Stimulated activated naive CD8-positive, alpha-beta T cell treated with anti-CD3 and anti-CD28 coated beads, Interleukin-15, amount 100 ng/mL, for 72 hours (primary cell): ENCODE measurements at regions not wholly inside any gene's neighbourhood (a gene's known extent, or its start where the extent isn't known, plus 50 kb on each side); places are given as distances from the start of the nearest gene placed in this dataset.
"Not testable (repeated sequence)": the region's sequence is repeated elsewhere in the genome, so short reads cannot be mapped to it uniquely, and the experiment has no call there.

Experiments
- ATAC-seq: fragments of 150-1000 bp; cut with Tn5 transposase; 2 replicates; pipeline ENCODE4 v1.10.0; 2021; ENCODE audit warnings: mild to moderate bottlenecking, moderate library complexity
- DNase-seq, 2 donors: peaks; one replicate each; pipeline ENCODE4 v3.0.0; 2021 to 2022
- H3K27ac Mint-ChIP-seq, 2 donors: one replicate each; pipeline ENCODE4 v1.8.0; 2022; ENCODE audit warnings: mild to moderate bottlenecking in 2 of 2, mixed read lengths in 2 of 2, moderate library complexity in 2 of 2
- H3K27me3 Mint-ChIP-seq: one replicate; pipeline ENCODE4 v1.8.0; 2022; ENCODE audit warnings: mixed read lengths
- H3K4me1 Mint-ChIP-seq: one replicate; pipeline ENCODE4 v1.8.0; 2022; ENCODE audit warnings: mild to moderate bottlenecking, mixed read lengths
- H3K4me3 Mint-ChIP-seq, 2 donors: one replicate each; pipeline ENCODE4 v1.8.0; 2022; ENCODE audit warnings: mild to moderate bottlenecking in 2 of 2, mixed read lengths in 2 of 2, moderate library complexity in 1 of 2
- H3K9me3 Mint-ChIP-seq, 2 donors: one replicate each; pipeline ENCODE4 v1.8.0; 2022; ENCODE audit warnings: mixed read lengths in 2 of 2

DNA sequence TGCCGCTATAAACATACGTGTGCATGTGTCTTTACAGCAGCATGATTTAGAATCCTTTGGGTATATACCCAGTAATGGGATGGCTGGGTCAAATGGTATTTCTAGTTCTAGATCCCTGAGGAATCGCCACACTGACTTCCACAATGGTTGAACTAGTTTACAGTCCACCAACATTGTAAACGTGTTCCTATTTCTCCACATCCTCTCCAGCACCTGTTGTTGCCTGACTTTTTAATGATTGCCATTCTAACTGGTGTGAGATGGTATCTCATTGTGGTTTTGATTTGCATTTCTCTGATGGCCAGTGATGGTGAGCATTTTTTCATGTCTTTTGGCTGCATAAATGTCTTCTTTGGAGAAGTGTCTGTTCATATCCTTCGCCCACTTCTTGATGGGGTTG, 121.1 kb downstream of the CRYBB2 start:
- DNase-seq, ATAC-seq, H3K27me3 Mint-ChIP-seq, H3K27ac Mint-ChIP-seq, H3K4me3 Mint-ChIP-seq, H3K4me1 Mint-ChIP-seq: not testable (repeated sequence)
- peaks cover 17 to 20% of the 10 kb centered on the region in 2 donors for H3K9me3 Mint-ChIP-seq

DNA sequence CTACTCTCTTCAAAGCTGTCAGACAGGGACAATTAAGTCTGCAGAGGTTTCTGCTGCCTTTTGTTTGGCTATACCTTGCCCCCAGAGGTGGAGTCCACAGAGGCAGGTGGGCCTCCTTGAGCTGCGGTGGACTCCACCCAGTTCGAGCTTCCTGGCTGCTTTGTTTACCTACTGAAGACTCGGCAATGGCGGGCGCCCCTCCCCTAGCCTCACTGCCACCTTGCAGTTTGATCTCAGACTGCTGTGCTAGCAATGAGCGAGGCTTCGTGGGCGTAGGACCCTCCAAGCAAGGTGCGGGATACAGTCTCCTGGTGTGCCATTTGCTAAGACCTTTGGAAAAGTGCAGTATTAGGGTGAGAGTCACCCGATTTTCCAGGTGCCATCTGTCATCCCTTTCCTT, 124.9 kb downstream of the CRYBB2 start:
- H3K4me1 Mint-ChIP-seq, H3K27ac Mint-ChIP-seq, DNase-seq, H3K27me3 Mint-ChIP-seq, ATAC-seq, H3K4me3 Mint-ChIP-seq: not testable (repeated sequence)
- peaks cover 10 to 15% of the 10 kb centered on the region in 2 donors for H3K9me3 Mint-ChIP-seq

- Mint-ChIP-seq H3K4me3 (no peak overlapping the region), H3K4me1 (no peaks in the 10 kb centered on the region), H3K9me3 (peaks cover 3 to 9% of the 10 kb centered on the region in 2 donors), H3K27me3 (no peaks in the 10 kb centered on the region), H3K27ac (no peak overlapping the region)
- ATAC-seq (no peak), DNase-seq (no peak)
These were observed 127.7 kb downstream of the CRYBB2 start for GRCh38 chr22:25346859-25347751.

GRCh38 chr22:25347752-25348102, 128.3 kb downstream of the CRYBB2 start:
- Mint-ChIP-seq H3K9me3 (peaks cover 3 to 9% of the 10 kb centered on the region in 2 donors), H3K27ac (no peak overlapping the region), H3K4me1 (no peaks in the 10 kb centered on the region), H3K27me3 (no peaks in the 10 kb centered on the region), H3K4me3 (no peak overlapping the region)
- ATAC-seq (no peak), DNase-seq (no peak)

GRCh38 chr22:25348391-25348790, 129.0 kb downstream of the CRYBB2 start:
- Mint-ChIP-seq H3K27ac (no peak overlapping the region), H3K4me1 (no peaks in the 10 kb centered on the region), H3K27me3 (no peaks in the 10 kb centered on the region), H3K9me3 (peaks cover 3 to 6% of the 10 kb centered on the region in 2 donors), H3K4me3 (no peak overlapping the region)
- no peak for DNase-seq
- ATAC-seq, result no peak

- not testable (repeated sequence) for DNase-seq, H3K4me1 Mint-ChIP-seq, H3K9me3 Mint-ChIP-seq, H3K4me3 Mint-ChIP-seq, H3K27ac Mint-ChIP-seq, H3K27me3 Mint-ChIP-seq, ATAC-seq
These were observed 129.6 kb downstream of the CRYBB2 start for GRCh38 chr22:25348996-25349395.

GRCh38 chr22:25350551-25350971, 131.1 kb downstream of the CRYBB2 start:
- no peak overlapping the region for H3K4me3 Mint-ChIP-seq
- ATAC-seq, result no peak
- H3K27me3 Mint-ChIP-seq, result no peaks in the 10 kb centered on the region
- H3K27ac Mint-ChIP-seq, result no peak overlapping the region
- no peak for DNase-seq
- no peaks in the 10 kb centered on the region for H3K9me3 Mint-ChIP-seq
- no peaks in the 10 kb centered on the region for H3K4me1 Mint-ChIP-seq

DNA sequence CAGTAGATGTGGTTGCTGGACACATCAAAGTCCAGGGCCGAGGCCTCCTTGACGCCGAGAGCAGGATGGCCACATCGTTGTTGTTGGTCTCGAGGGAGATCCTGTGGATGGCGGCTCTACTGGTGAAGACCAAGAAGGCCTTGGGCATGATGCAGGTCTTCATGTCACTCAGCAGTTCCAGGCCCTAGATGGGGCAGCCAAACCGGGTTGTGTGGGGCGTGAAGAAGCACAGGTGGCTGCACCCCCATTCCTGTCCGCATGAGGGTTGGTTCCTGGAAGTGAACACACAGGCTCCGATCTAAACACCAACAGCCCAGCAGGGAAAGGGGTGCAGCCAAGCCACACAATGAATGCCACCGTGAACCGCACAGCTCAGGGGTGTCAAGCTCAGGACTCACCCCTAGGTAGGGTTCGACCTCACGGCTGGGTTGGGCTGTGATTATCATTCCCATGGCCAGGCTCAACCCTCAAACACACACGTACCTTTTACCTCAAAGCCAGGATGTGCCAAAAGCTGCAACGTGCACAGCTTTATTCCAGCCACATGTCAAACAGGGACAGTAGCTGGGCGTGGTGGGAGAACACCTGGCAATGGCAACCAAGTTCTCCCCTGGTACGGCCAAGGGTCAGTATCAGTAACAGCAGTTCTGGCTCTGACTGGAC, 132.3 kb downstream of the CRYBB2 start:
- Mint-ChIP-seq H3K4me3 (no peak overlapping the region), H3K27ac (no peak overlapping the region), H3K9me3 (no peaks in the 10 kb centered on the region), H3K27me3 (no peaks in the 10 kb centered on the region), H3K4me1 (no peaks in the 10 kb centered on the region)
- DNase-seq, result no peak
- no peak for ATAC-seq

- no peak for DNase-seq
- H3K4me3 Mint-ChIP-seq, result no peak overlapping the region
- H3K4me1 Mint-ChIP-seq, result no peaks in the 10 kb centered on the region
- no peaks in the 10 kb centered on the region for H3K9me3 Mint-ChIP-seq
- no peaks in the 10 kb centered on the region for H3K27me3 Mint-ChIP-seq
- no peak for ATAC-seq
- H3K27ac Mint-ChIP-seq, result no peak overlapping the region
These were observed 132.8 kb downstream of the CRYBB2 start for GRCh38 chr22:25352294-25352680.

- H3K27me3 Mint-ChIP-seq, result no peaks in the 10 kb centered on the region
- no peaks in the 10 kb centered on the region for H3K9me3 Mint-ChIP-seq
- H3K4me1 Mint-ChIP-seq, result no peaks in the 10 kb centered on the region
- ATAC-seq, result no peak
- DNase-seq, result no peak
- no peak overlapping the region for H3K4me3 Mint-ChIP-seq
- peak overlapping the region in 1 of 2 donors; percentile 54 for H3K27ac Mint-ChIP-seq
These were observed 134.3 kb downstream of the CRYBB2 start for GRCh38 chr22:25353516-25354445.

DNA sequence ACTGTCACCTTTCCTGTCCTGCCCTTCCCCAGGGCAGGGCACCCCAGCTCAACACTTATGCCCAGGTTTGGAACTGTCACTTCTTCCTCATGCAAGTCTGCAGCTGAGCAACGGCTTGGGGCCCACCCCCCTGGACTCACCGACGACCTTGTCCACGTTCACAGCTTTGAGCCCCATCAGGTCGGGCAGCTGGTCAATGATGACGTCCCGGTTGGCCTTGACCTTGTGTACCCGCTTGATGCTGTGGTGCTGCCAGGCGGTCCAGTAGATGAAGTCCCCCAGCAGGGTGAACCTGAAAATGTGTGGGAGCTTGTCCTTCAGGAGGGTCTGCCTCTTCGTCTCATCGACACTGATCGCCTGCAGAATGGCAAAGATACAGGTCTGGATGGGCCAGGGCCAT, 135.0 kb downstream of the CRYBB2 start:
- Mint-ChIP-seq H3K27ac (no peak overlapping the region), H3K4me1 (no peaks in the 10 kb centered on the region), H3K27me3 (no peaks in the 10 kb centered on the region), H3K9me3 (no peaks in the 10 kb centered on the region), H3K4me3 (no peak overlapping the region)
- no peak for ATAC-seq
- no peak for DNase-seq

DNA sequence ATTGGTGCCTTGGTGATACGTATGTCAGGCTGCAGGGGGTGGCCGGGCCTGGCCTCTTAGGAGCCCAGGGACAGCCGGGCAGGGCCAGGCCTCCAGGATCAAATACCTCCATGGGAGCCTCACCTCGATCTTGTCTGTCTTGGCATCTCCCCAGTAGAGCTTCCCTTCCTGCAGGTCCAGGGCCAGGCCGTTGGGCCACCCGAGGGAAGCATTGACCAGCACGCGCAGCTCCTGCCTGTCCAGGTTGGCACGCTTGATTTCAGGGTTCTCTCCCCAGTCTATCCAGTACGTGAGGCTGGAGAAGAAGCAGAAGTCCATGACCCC, 137.7 kb downstream of the CRYBB2 start:
- ATAC-seq (no peak), DNase-seq (no peak)
- Mint-ChIP-seq H3K27ac (no peak overlapping the region), H3K4me3 (no peak overlapping the region), H3K9me3 (no peaks in the 10 kb centered on the region), H3K4me1 (peaks cover 2% of the 10 kb centered on the region), H3K27me3 (no peaks in the 10 kb centered on the region)

DNA sequence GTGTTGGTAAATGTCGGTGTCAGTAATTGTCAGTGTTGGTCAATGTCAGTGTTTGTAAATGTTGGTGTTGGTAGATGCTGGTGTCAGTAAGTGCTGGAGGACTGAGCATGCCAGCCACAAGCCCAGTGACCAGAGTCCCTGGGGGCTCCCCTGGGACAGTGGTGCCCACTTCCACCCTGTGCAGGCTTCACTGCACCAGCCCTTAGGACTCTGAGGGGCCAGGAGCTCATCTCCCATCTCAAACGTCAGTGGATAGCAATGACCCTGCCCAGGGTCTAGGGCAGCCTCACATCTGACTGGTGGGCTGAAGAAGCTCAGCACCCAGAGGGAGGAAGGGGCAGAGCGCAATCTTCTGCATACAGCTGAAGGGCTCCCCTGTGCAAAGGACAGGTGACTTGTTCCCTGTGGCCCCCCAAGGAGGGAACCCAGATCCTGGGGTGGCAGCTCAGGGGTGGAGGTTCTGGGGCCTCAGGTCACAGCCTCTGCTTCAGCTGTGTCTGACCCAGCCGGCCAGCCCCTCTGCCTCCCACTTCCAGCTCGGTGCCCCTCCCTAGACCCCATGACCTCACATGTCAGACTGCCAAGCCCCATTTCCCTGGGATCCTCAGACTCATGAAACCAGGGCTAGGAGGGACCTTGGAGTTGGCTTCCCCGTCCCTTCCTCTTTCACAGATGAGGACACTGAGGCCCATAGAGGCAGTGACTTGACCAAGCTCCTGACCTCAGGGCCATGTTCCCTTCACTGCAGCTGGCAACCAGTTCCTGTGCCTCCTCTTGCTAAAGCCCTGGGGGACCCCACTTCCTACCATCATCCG, 138.4 kb downstream of the CRYBB2 start:
- Mint-ChIP-seq H3K4me1 (peaks cover 9% of the 10 kb centered on the region), H3K27me3 (no peaks in the 10 kb centered on the region), H3K27ac (no peak overlapping the region), H3K9me3 (no peaks in the 10 kb centered on the region), H3K4me3 (no peak overlapping the region)
- DNase-seq (no peak), ATAC-seq (no peak)

GRCh38 chr22:25358421-25359170, 139.2 kb downstream of the CRYBB2 start:
- no peak overlapping the region for H3K4me3 Mint-ChIP-seq

More at GRCh38 chr22:25358421-25359170, 139.2 kb downstream of the CRYBB2 start:
- no peak for ATAC-seq
- Mint-ChIP-seq H3K9me3 (no peaks in the 10 kb centered on the region), H3K27ac (no peak overlapping the region), H3K27me3 (no peaks in the 10 kb centered on the region), H3K4me1 (peaks cover 14% of the 10 kb centered on the region)
- DNase-seq, result no peak
